LNCAP (cell line): ENCODE measurements at regions not wholly inside any gene's neighbourhood (a gene's known extent, or its start where the extent isn't known, plus 50 kb on each side); places are given as distances from the start of the nearest gene placed in this dataset.

ENCODE experiments used
- TF ChIP-seq, protein P1 (sequence below): fragments of 450-650 bp; IDR thresholded peaks from 2 replicates; pipeline ENCODE4 v1.5.1; 2017; ENCODE audit warnings: mild to moderate bottlenecking

DNA sequence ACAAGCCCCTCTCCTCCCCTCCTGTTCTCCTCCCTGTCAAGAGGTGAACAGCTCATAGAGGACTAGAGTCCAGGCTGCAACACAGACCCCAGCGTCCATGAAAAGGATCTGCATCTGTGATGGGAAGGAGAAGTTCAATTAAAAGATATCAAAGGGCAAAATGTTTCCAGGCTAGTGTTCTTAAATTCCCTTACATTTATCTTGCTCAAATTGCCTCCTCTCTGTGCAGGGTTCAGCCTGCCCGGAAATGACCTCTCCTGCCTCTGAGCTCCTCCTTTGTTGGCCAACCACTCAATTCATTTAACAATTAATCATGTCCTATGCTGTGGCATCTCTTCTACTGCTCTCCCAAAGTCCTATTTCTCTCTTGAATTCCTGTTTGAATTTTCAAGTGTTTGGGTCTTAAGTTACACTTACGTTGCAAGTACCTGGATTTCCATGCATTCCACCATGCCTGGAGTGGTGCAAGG lies 105.3 kb downstream of the TSN start:
- TF ChIP-seq, protein P1, sequence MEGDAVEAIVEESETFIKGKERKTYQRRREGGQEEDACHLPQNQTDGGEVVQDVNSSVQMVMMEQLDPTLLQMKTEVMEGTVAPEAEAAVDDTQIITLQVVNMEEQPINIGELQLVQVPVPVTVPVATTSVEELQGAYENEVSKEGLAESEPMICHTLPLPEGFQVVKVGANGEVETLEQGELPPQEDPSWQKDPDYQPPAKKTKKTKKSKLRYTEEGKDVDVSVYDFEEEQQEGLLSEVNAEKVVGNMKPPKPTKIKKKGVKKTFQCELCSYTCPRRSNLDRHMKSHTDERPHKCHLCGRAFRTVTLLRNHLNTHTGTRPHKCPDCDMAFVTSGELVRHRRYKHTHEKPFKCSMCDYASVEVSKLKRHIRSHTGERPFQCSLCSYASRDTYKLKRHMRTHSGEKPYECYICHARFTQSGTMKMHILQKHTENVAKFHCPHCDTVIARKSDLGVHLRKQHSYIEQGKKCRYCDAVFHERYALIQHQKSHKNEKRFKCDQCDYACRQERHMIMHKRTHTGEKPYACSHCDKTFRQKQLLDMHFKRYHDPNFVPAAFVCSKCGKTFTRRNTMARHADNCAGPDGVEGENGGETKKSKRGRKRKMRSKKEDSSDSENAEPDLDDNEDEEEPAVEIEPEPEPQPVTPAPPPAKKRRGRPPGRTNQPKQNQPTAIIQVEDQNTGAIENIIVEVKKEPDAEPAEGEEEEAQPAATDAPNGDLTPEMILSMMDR: no peak

DNA sequence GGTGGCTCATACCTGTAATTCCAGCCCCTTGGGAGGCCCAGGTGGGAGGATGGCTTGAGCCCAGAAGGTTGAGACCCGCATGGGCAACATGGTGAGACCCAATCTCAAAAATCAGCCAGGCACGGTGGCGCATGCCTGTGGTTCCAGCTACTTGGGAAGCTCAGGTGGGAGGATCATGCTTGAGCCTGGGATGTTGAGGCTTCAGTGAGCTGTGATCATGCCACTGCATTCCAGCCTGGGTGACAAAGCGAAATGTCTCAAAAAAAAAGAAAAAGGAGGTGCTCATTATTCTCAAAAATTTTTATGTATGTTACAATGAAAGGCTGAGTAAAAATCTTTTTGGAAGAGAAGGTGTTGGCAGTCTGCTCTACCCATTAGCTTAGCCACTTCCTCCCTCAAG lies 106.8 kb downstream of the TSN start:
- TF ChIP-seq, protein P1: no peak

DNA sequence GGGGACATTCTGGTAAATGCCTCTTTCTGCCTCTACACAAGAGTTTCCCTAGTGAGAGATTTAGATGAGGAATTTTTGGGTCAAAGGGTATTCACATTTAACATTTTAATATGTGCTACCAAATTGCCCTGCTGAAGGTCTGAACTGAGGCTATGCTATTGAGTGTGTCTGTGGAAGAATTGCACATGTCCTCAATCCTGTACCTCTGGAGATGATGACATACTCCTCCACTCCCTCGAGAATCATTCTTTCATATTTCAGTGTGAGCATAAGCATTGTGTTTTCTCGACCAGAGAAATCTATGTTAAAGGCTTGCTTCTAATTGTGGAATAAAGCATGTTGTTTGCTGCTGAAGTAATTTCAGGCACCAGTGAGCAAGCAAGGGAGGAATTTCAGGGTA lies 110.5 kb downstream of the TSN start:
- TF ChIP-seq, protein P1: no peak

DNA sequence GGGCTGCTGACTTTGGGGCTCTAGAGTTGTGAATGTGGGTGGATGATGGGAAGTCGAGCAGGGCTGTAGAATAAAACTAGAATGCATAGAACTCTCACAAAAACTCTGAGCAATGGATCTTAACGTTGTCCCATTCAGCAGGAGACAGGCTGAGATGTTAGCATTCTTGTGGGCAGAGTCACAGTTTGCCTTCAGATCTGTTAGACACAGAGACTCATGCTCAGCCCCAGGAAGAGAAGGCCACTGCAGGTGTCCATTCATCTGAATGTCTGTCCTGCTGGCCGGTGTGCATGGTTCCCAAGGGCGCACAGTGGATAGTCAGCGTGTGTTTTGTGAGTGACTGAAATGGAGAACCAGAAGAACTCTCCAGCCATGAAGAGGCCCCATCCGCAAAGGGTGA lies 111.3 kb downstream of the TSN start:
- TF ChIP-seq, protein P1: no peak

DNA sequence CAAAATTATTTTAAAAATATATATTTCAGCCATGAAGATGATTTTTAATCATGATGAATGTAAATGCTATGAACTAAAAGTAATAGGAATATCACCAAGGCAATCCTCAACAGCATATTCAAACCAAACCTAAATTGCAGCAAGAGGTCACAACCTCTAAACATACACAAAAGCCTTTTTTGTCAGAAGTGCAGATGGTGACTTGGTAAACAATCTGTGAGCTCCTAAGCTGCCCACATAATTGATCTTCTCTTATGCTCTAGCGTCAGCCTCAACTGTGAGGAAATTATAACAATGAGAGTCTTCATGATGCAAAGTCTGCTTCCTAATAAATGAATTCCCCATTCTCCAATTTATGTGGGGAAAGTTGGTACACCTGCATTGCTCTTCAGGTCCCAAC lies 113.2 kb downstream of the TSN start:
- TF ChIP-seq, protein P1: no peak

DNA sequence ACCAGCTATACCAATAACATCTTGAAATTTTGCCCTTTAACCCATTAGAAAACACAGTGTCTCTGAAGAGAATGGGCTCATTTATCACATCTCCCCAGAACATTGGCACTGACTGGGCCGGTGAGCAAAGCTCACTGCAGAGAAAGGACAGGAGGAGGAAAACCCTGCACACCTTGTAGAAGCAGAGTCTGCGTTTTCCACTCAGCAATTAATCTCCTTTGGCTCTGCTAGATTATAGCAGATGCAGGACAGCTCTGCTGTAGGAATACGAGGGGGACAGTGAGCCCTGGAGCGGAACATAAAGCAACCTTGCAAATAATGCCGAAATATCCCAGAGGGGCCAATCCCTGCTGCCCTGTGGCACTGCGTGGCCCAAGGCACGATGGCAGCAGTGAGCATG lies 113.9 kb downstream of the TSN start:
- TF ChIP-seq, protein P1: no peak

DNA sequence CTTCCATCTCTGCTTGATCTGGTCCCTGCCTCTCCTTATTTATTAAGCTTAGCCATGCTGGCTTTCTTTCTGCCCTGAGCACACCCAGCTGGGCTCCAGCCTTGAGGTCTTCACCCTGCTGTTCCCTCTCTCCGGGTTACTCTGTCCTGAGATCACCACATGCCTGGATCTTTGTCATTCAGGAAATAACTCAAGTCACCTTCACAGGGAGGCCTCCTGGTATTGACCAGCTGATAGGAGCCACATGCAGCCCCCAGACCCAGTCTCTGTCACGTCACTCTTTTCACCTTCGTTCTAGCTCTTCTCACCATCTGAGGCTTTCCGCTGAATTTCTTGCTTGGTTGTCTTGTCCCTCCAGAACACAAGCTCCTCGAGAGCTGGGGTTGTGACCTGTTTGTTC lies 114.4 kb downstream of the TSN start:
- TF ChIP-seq, protein P1: no peak

DNA sequence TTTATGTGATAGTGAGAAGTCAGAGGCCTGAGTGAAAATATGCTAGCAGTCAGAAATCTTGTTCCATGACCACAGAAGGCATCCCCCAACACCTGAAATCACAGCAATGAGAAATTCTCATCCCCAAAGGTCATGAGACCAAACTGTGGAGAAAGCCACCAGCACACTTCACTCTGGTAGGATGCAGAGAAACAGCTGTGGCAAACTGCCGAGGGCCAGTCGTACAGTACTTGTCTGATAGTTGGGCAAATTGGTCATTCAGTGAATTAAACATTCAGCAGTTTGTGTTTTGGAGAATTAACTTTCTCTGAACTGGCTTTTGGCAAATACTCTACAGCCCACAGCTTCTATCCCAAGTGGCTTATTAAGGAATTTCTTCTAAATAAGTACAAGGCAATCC lies 117.2 kb downstream of the TSN start:
- TF ChIP-seq, protein P1: no peak
